HG03521 (cell line): ENCODE measurements at regions not wholly inside any gene's neighbourhood (a gene's known extent, or its start where the extent isn't known, plus 50 kb on each side); places are given as distances from the start of the nearest gene placed in this dataset.
"Not testable (repeated sequence)": the region's sequence is repeated elsewhere in the genome, so short reads cannot be mapped to it uniquely, and the experiment has no call there.

Experiments
- ATAC-seq: cut with Tn5 transposase; IDR thresholded peaks from one replicate; pipeline ENCODE4 v1.9.1; 2021; ENCODE audit warnings: mild to moderate bottlenecking, moderate library complexity; ENCODE audit not compliant: unreplicated experiment

- ATAC-seq, result not testable (repeated sequence)
These were observed 54.1 kb upstream of the USP14 start for GRCh38 chr18:104264-104663.

GRCh38 chr18:105161-106053 is 53.0 kb upstream of the USP14 start:
- not testable (repeated sequence) for ATAC-seq

GRCh38 chr18:106054-106851 is 52.1 kb upstream of the USP14 start:
- ATAC-seq, result not testable (repeated sequence)

- ATAC-seq, result not testable (repeated sequence)
These were observed 51.4 kb upstream of the USP14 start for GRCh38 chr18:106868-107384.

GRCh38 chr18:107464-107863 is 50.9 kb upstream of the USP14 start:
- ATAC-seq, result not testable (repeated sequence)

- ATAC-seq, result peak; percentile 38
These were observed 50.3 kb upstream of the USP14 start for GRCh38 chr18:107947-108664.
